HG03460 (cell line): ENCODE measurements at regions not wholly inside any gene's neighbourhood (a gene's known extent, or its start where the extent isn't known, plus 50 kb on each side); places are given as distances from the start of the nearest gene placed in this dataset.
"Not testable (repeated sequence)": the region's sequence is repeated elsewhere in the genome, so short reads cannot be mapped to it uniquely, and the experiment has no call there.

Experiments used
- ATAC-seq: cut with Tn5 transposase; IDR thresholded peaks from one replicate; pipeline ENCODE4 v1.9.1; 2021; ENCODE audit not compliant: unreplicated experiment

- ATAC-seq, result no peak
Measured at GRCh38 chrX:1140236-1140681, 72.2 kb downstream of the CRLF2 start.

- no peak for ATAC-seq
Measured at GRCh38 chrX:1139185-1139500, 73.3 kb downstream of the CRLF2 start.

- no peak for ATAC-seq
Measured at GRCh38 chrX:1138476-1139184, 73.8 kb downstream of the CRLF2 start.

- ATAC-seq, result no peak
Measured at GRCh38 chrX:1137531-1137930, 74.9 kb downstream of the CRLF2 start.

- not testable (repeated sequence) for ATAC-seq
Measured at GRCh38 chrX:1136582-1136981, 75.9 kb downstream of the CRLF2 start.

- ATAC-seq, result no peak
Measured at GRCh38 chrX:1134976-1135375, 77.5 kb downstream of the CRLF2 start.

GRCh38 chrX:1134156-1134555 is 78.3 kb downstream of the CRLF2 start:
- ATAC-seq, result no peak

GRCh38 chrX:1126738-1127137 is 85.7 kb downstream of the CRLF2 start:
- ATAC-seq, result no peak

- no peak for ATAC-seq
Measured at GRCh38 chrX:1124531-1124930, 87.9 kb downstream of the CRLF2 start.

GRCh38 chrX:1122851-1123250 is 89.6 kb downstream of the CRLF2 start:
- ATAC-seq, result not testable (repeated sequence)

- no peak for ATAC-seq
Measured at GRCh38 chrX:1119275-1119674, 93.2 kb downstream of the CRLF2 start.

GRCh38 chrX:1118572-1119199 is 93.8 kb downstream of the CRLF2 start:
- no peak for ATAC-seq

GRCh38 chrX:1115411-1115810 is 97.0 kb downstream of the CRLF2 start:
- not testable (repeated sequence) for ATAC-seq

- no peak for ATAC-seq
Measured at GRCh38 chrX:1112321-1112720, 100.1 kb downstream of the CRLF2 start.

GRCh38 chrX:1111601-1112300 is 100.7 kb downstream of the CRLF2 start:
- ATAC-seq, result no peak

GRCh38 chrX:1109580-1110119 is 102.8 kb downstream of the CRLF2 start:
- no peak for ATAC-seq

- no peak for ATAC-seq
Measured at GRCh38 chrX:1108501-1109445, 103.7 kb downstream of the CRLF2 start.

- no peak for ATAC-seq
Measured at GRCh38 chrX:1106478-1107210, 105.8 kb downstream of the CRLF2 start.

GRCh38 chrX:1105671-1106419 is 106.6 kb downstream of the CRLF2 start:
- ATAC-seq, result no peak
